Activated CD8-positive, alpha-beta T cell treated with anti-CD3 and anti-CD28 coated beads, Interleukin-2, amount 10 ng/mL, durations not matched to agents 7 days and 5 days (primary cell): ENCODE measurements at regions not wholly inside any gene's neighbourhood (a gene's known extent, or its start where the extent isn't known, plus 50 kb on each side); places are given as distances from the start of the nearest gene placed in this dataset.

Experiments
- ATAC-seq: fragments of 150-1000 bp; cut with Tn5 transposase; one replicate; pipeline ENCODE4 v1.10.0; 2021; ENCODE audit warnings: moderate library complexity
- CTCF ChIA-PET: fragments of 350-600 bp; sonication (Branson Sonifier 250); formaldehyde crosslinking; loops from one replicate; lab custom pipeline; 2021; ENCODE audit warnings: antibody characterized with exemption; lab: Charles Lee
- POLR2A ChIA-PET: fragments of 350-600 bp; sonication (Branson Sonifier 250); formaldehyde crosslinking; loops from one replicate; lab custom pipeline; 2021; ENCODE audit warnings: antibody characterized with exemption; lab: Charles Lee
- DNase-seq: peaks from one replicate; pipeline ENCODE4 v3.0.0-alpha.2; 2020
- H3K27ac Mint-ChIP-seq: one replicate; pipeline ENCODE4 v1.8.0; 2021; ENCODE audit warnings: mild to moderate bottlenecking, mixed read lengths
- H3K27me3 Mint-ChIP-seq: one replicate; pipeline ENCODE4 v1.8.0; 2021; ENCODE audit warnings: low read depth, mixed read lengths
- H3K36me3 Mint-ChIP-seq: one replicate; pipeline ENCODE4 v1.8.0; 2021; ENCODE audit warnings: low read depth, mixed read lengths
- H3K4me1 Mint-ChIP-seq: one replicate; pipeline ENCODE4 v1.8.0; 2021; ENCODE audit warnings: low read depth, mixed read lengths
- H3K4me3 Mint-ChIP-seq: one replicate; pipeline ENCODE4 v1.8.0; 2021; ENCODE audit warnings: mild to moderate bottlenecking, mixed read lengths
- H3K9me3 Mint-ChIP-seq: one replicate; pipeline ENCODE4 v1.8.0; 2022; ENCODE audit warnings: mixed read lengths; ENCODE audit not compliant: insufficient read depth

DNA sequence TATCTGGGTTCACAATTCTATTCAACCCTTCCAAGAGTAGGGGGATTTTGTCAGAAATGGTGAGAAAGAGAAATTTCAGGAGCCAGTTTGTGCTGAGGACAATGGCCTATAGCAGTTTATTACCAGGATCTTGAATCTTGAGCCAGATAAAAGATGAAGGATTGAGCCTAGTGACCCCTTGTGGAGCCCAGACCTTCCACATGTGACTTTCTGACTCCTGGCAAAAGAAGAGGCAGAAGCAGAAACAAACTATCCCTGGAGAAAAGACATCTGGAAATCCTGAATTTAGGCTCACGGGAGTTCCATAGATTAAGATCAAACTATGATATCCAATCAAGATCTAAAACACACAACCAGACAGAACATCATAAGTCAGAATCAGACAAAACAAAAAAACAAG lies 60.9 kb upstream of the CHRM2 start:
- Mint-ChIP-seq H3K4me1 (no peaks in the 10 kb centered on the region), H3K4me3 (no peak overlapping the region), H3K27ac (no peak overlapping the region), H3K9me3 (peaks cover 12% of the 10 kb centered on the region), H3K36me3 (no peaks in the 10 kb centered on the region), H3K27me3 (no peaks in the 10 kb centered on the region)
- POLR2A ChIA-PET = no interaction called here
- CTCF ChIA-PET = no interaction called here
- no peak for DNase-seq
- no peak for ATAC-seq

DNA sequence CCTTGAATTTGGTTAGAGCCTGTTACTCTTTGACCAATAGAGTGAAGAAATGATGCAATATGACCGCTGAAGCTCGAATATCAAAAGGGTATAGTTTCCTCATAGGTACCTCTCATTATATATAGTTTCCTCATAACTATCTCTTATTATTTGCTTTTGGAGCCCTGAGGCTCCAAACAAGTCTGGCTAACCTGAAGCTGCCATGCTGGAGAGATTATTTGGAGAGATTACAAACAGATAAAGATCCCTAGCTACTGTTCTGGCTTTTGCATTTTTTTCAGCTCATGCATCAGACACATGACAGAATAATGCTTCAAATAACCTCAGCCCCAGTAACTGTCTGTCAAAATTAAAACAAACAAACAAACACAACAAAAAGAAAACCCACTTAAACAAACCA lies 65.4 kb upstream of the CHRM2 start:
- Mint-ChIP-seq H3K27ac (no peak overlapping the region), H3K4me3 (no peak overlapping the region), H3K9me3 (peaks cover 13% of the 10 kb centered on the region), H3K36me3 (no peaks in the 10 kb centered on the region), H3K27me3 (no peaks in the 10 kb centered on the region), H3K4me1 (no peaks in the 10 kb centered on the region)
- CTCF ChIA-PET = no interaction called here
- DNase-seq (no peak), ATAC-seq (no peak)
- POLR2A ChIA-PET = no interaction called here

DNA sequence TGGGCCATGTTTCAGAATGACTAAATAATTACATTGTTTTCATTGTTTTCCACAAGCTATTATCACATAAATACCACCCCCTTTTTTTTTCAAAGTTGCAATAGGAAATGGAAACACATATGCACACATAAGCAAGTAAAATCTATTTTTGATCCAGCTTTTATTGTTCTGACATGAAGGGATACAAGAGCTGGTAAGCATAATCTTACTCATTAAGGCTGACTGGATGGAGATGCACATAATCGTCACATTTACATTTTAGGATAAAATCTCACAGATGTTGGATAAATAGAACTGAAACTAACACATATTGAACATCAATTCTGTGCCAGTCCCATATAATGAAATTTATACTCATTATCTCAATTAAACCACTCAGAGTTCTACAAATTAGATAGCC lies 84.5 kb upstream of the CHRM2 start:
- ChIA-PET POLR2A (no interaction called here), CTCF (no interaction called here)
- Mint-ChIP-seq H3K4me1 (no peaks in the 10 kb centered on the region), H3K27me3 (no peaks in the 10 kb centered on the region), H3K27ac (no peak overlapping the region), H3K9me3 (peaks cover 4% of the 10 kb centered on the region), H3K4me3 (no peak overlapping the region), H3K36me3 (no peaks in the 10 kb centered on the region)
- DNase-seq = no peak
- ATAC-seq = no peak

DNA sequence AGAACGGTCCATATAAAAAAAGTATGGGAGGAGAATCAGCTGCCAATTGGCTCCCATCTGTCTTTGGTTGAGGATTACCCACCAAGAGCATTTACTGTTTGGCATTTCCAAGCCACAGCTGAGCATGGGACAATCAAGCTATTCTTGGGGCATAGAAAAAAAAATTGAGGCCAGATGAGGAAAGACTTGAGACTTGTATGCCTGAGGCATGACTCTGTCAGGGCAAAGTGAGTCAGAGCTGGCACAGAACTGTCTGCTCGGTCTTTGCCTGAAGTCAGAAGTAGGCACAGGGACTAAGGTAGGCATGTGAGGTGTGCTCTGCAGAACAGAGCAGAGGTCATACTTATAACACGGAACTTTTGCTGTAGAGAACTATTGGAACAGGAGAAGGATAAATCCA lies 126.5 kb upstream of the CHRM2 start:
- Mint-ChIP-seq H3K36me3 (no peaks in the 10 kb centered on the region), H3K27me3 (no peaks in the 10 kb centered on the region), H3K4me3 (no peak overlapping the region), H3K9me3 (peaks cover 9% of the 10 kb centered on the region), H3K27ac (no peak overlapping the region), H3K4me1 (no peaks in the 10 kb centered on the region)
- CTCF ChIA-PET = no interaction called here
- POLR2A ChIA-PET = no interaction called here
- ATAC-seq (no peak), DNase-seq (no peak)

DNA sequence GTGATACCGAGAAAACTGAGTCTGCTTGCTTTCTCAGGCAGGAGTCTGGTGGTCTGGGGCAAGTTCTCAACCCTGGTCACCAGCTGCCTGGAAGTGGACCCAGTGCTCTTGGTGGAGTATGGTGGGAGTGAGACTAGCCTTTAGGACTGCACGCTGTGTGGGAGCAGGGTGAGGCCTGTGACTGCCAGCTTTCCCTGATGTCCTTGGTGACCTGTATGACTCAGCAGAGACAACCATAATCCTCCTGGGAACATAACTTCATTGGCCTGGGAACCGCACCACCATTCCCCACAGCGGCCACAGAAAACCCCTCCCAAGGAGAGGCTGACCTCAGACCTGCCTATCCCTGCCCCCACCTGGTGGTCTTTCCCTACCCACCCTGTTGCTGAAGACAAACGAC lies 139.5 kb upstream of the CHRM2 start:
- no peaks in the 10 kb centered on the region for H3K27me3 Mint-ChIP-seq
- peaks cover 25% of the 10 kb centered on the region for H3K9me3 Mint-ChIP-seq
- no peak for DNase-seq
- ChIA-PET POLR2A (no interaction called here), CTCF (no interaction called here)
- no peak overlapping the region for H3K4me3 Mint-ChIP-seq
- H3K36me3 Mint-ChIP-seq = no peaks in the 10 kb centered on the region
- no peaks in the 10 kb centered on the region for H3K4me1 Mint-ChIP-seq
- no peak overlapping the region for H3K27ac Mint-ChIP-seq
- ATAC-seq = no peak

DNA sequence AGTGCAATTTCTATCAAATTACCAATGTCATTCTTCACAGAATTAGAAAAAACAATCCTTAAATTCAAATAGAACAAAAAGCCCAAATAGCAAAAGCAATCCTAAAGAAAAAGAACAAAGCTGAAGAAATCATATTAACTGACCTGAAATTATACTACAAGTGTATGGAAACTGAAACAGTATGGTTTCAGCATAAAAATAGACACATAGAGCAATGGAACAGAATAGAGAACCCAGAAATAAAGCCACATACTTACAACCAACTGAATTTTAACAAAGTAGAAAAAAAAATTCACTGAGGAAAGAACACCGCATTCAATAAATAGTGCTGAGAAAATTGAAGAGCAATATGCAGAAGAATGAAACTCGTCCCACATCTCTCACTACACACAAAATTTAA lies 142.0 kb upstream of the CHRM2 start:
- Mint-ChIP-seq H3K27ac (no peak overlapping the region), H3K36me3 (no peaks in the 10 kb centered on the region), H3K4me1 (no peaks in the 10 kb centered on the region), H3K4me3 (no peak overlapping the region), H3K27me3 (no peaks in the 10 kb centered on the region), H3K9me3 (peaks cover 17% of the 10 kb centered on the region)
- DNase-seq (no peak), ATAC-seq (no peak)
- ChIA-PET CTCF (no interaction called here), POLR2A (no interaction called here)

DNA sequence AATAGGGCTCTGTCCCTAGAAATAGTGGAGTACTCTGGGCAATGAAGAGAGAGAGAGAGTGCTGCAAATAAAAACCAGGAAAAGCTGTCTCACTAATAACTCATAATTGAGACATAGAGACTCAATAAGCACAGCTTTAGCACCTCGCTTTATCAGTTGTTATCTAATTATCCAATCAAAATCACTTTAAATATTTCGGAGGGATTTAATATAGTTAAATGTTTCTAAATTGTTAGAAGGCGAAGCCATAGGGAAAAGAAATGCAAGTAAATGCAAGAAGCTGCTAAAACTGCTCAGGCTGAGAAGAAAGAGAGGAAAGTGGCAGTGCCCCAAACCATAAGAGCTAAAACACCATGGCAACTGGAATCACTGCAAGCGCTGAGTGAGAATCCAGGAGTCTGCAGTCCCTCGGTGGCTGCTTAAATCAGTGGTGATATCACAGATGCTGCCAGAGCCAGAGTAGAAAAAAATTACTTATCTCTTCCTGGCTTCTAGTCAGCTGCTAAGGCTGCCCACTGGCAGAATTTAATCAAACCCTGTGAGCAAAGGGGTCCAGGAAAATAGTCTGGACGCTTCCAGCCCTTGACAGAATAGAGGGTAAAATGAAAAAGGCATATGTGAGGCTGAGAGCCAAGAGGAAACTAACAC lies 150.4 kb upstream of the CHRM2 start:
- Mint-ChIP-seq H3K27ac (no peak overlapping the region), H3K9me3 (peaks cover 19% of the 10 kb centered on the region), H3K36me3 (no peaks in the 10 kb centered on the region), H3K4me1 (no peaks in the 10 kb centered on the region), H3K27me3 (no peaks in the 10 kb centered on the region), H3K4me3 (no peak overlapping the region)
- ChIA-PET POLR2A (no interaction called here), CTCF (no interaction called here)
- ATAC-seq (no peak), DNase-seq (no peak)

DNA sequence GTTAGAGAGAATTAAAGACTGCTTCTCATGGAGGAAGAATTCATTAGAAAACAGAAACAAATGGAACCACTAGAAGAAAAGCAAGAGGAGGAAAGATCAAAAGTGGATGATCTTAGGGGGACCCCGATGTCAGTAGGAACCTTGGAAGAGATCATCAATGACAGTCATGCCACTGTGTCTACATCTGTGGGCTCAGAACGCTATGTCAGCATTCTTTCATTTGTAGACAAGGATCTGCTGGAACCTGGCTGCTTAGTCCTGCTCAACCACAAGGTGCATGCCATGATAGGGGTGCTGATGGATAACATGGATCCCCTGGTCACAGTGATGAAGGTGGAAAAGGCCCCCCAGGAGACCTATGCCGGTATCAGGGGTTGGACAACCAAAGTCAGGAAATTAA lies 154.4 kb upstream of the CHRM2 start:
- peaks cover 15% of the 10 kb centered on the region for H3K9me3 Mint-ChIP-seq
- no peaks in the 10 kb centered on the region for H3K4me1 Mint-ChIP-seq
- no peaks in the 10 kb centered on the region for H3K27me3 Mint-ChIP-seq
- H3K27ac Mint-ChIP-seq = no peak overlapping the region
- DNase-seq = no peak
- no peaks in the 10 kb centered on the region for H3K36me3 Mint-ChIP-seq
- ChIA-PET POLR2A (no interaction called here), CTCF (no interaction called here)
- ATAC-seq = no peak
- H3K4me3 Mint-ChIP-seq = no peak overlapping the region

DNA sequence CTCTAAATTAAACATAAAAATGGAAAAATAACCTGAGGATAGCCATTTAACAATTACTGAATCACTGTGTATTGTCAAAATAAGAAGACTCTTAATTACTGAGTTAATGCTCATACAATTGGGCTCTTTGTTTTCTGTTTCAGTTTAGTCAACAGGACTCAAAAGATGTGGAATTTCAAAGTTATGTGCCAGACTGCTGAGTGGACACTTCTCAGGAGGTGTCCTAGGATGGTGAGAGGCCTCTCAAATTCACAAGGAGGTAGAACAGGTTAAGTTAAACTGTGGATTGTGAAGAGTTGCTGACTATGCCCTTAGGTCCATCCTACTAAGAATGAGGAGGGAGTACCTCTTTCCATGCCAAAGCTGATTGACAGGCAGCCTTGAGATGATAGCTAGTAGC lies 157.7 kb upstream of the CHRM2 start:
- Mint-ChIP-seq H3K4me3 (no peak overlapping the region), H3K27me3 (no peaks in the 10 kb centered on the region), H3K27ac (no peak overlapping the region), H3K36me3 (no peaks in the 10 kb centered on the region), H3K9me3 (no peaks in the 10 kb centered on the region), H3K4me1 (no peaks in the 10 kb centered on the region)
- no peak for ATAC-seq
- CTCF ChIA-PET = no interaction called here
- no peak for DNase-seq
- POLR2A ChIA-PET = no interaction called here

DNA sequence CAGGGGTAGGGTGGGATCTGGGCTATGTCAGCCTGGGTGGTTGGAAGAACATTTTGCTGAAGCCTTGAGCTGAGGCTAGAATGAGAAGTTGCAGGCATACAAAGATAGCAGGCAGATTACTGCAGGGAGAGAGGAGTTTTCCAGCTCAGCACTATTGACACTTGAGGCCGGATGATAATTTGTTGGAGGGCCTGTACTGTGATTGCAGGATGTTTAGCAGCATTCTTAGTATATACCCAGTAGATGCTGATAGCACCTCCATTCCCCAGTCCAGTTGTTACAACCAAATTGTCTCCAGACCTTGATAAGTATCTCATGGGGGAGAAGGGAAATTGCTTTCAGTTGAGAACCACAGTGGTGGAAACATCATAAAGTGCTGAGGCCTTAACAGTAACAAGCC lies 158.6 kb upstream of the CHRM2 start:
- H3K27ac Mint-ChIP-seq = no peak overlapping the region
- no peak for ATAC-seq
- H3K9me3 Mint-ChIP-seq = no peaks in the 10 kb centered on the region
- no peaks in the 10 kb centered on the region for H3K36me3 Mint-ChIP-seq
- ChIA-PET CTCF (no interaction called here), POLR2A (no interaction called here)
- H3K4me1 Mint-ChIP-seq = no peaks in the 10 kb centered on the region
- H3K4me3 Mint-ChIP-seq = no peak overlapping the region
- DNase-seq = no peak
- H3K27me3 Mint-ChIP-seq = no peaks in the 10 kb centered on the region

DNA sequence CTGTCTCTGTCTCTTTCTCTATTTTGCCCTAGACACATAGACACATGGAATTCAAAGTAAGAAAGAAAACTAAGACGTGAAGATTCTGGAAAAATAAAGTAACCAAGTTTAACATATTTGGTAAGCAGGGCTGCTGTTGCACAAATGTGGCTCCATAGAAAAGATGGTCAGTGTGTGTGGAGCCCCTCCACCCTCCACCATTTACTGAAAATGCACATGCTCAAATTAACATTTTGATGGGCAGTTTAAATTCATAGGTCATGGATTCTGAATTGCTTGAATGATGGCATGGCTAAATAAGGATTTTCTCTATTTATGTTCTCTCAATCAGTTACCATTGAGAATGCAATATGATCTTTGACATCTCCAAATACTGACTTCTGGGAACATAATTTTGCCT lies 165.5 kb upstream of the CHRM2 start:
- H3K4me3 Mint-ChIP-seq = no peak overlapping the region
- CTCF ChIA-PET = no interaction called here
- POLR2A ChIA-PET = no interaction called here
- no peak for ATAC-seq
- H3K36me3 Mint-ChIP-seq = no peaks in the 10 kb centered on the region
- H3K9me3 Mint-ChIP-seq = no peaks in the 10 kb centered on the region
- H3K27me3 Mint-ChIP-seq = no peaks in the 10 kb centered on the region
- no peak overlapping the region for H3K27ac Mint-ChIP-seq
- no peaks in the 10 kb centered on the region for H3K4me1 Mint-ChIP-seq
- DNase-seq = no peak

DNA sequence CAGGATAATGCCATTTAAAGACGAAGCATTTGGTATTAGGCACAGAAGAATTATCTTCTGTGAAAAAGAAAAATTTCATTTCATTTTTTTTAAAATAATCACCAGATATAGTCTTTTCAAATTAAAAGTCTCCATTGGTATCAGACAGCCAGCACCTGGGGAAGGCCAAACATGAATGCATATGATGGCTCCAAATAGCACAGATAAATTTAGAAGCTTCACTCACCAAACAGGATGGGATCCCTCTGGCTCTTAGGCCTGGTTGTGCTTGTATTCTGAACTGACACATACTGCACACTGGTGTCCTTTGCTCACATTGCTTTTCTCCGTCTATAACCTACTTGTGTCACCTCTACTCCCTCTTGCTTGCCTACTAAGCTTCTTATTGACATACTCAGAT lies 169.5 kb upstream of the CHRM2 start:
- ChIA-PET CTCF (no interaction called here), POLR2A (no interaction called here)
- Mint-ChIP-seq H3K9me3 (no peaks in the 10 kb centered on the region), H3K27ac (no peak overlapping the region), H3K4me3 (no peak overlapping the region), H3K36me3 (no peaks in the 10 kb centered on the region), H3K27me3 (no peaks in the 10 kb centered on the region), H3K4me1 (no peaks in the 10 kb centered on the region)
- ATAC-seq = no peak
- no peak for DNase-seq

DNA sequence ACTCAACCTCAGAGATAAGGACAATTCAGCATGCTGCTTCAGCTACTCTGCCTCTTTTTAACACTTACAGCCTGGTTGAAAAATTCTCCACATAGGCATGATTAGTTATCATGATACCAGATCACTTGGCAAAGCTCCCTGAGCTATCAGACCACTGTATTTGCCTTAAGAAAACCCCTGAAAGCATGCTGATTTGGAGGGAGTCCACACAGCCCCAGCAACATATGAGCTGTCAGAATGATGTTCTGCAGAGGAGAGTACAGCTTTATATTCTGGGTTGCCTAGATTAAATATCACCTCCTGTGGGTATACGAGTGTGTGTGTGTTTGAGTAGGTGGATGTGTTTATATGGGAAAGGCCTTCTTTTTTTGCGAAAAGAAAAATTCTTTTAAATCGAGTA lies 170.2 kb upstream of the CHRM2 start:
- ChIA-PET POLR2A (no interaction called here), CTCF (no interaction called here)
- Mint-ChIP-seq H3K36me3 (no peaks in the 10 kb centered on the region), H3K27ac (no peak overlapping the region), H3K4me3 (no peak overlapping the region), H3K27me3 (no peaks in the 10 kb centered on the region), H3K9me3 (no peaks in the 10 kb centered on the region), H3K4me1 (no peaks in the 10 kb centered on the region)
- ATAC-seq (no peak), DNase-seq (no peak)
